IMR-90 (cell line): ENCODE measurements at regions not wholly inside any gene's neighbourhood (a gene's known extent, or its start where the extent isn't known, plus 50 kb on each side); places are given as distances from the start of the nearest gene placed in this dataset.

Source experiments
- ATAC-seq: fragments of 200-7000 bp; cut with Tn5 transposase; 2 replicates; pipeline ENCODE4 v1.9.1; 2020; ENCODE audit warnings: low read depth, mild to moderate bottlenecking, moderate library complexity
- BruUV-seq: library from RNA; stranded (reverse); fragments of 400-500 nt; replicated peaks from 2 replicates; lab custom pipeline; 2021; lab: Mats Ljungman, UMichigan
- CTCF ChIA-PET: fragments of 300-600 bp; formaldehyde crosslinking; extraction: SDS; loops from one replicate; lab custom pipeline; 2021; ENCODE audit warnings: antibody characterized with exemption; lab: Yijun Ruan, JAX
- POLR2A ChIA-PET: fragments of 300-600 bp; sonication (Branson Sonifier 250); formaldehyde crosslinking; loops from one replicate; lab custom pipeline; 2022; ENCODE audit warnings: antibody characterized with exemption; ENCODE audit not compliant: unreplicated experiment; lab: Charles Lee
- DNase-seq: peaks from one replicate; pipeline ENCODE4 v3.0.0; 2013
- H2AFZ ChIP-seq: replicated peaks from 2 replicates; pipeline ENCODE3; 2013; ENCODE audit warnings: low read length, mild to moderate bottlenecking; ENCODE audit not compliant: poor library complexity
- H2AK5ac ChIP-seq: 2 replicates; pipeline ENCODE4 v1.6.1; 2013; ENCODE audit warnings: low read depth, low read length, inconsistent platforms
- H2AK9ac ChIP-seq: replicated peaks from 2 replicates; pipeline ENCODE3; 2013; ENCODE audit warnings: mild to moderate bottlenecking, low read depth, low read length, moderate library complexity; ENCODE audit not compliant: poor library complexity
- H2BK120ac ChIP-seq: 2 replicates; pipeline ENCODE4 v1.6.1; 2013; ENCODE audit warnings: low read depth, low read length, inconsistent platforms
- H2BK15ac ChIP-seq: 3 replicates; pipeline ENCODE4 v1.6.1; 2013; ENCODE audit warnings: low read depth, low read length, inconsistent platforms
- H2BK20ac ChIP-seq: 2 replicates; pipeline ENCODE4 v1.6.1; 2013; ENCODE audit warnings: low read depth, mild to moderate bottlenecking, inconsistent platforms, low read length, moderate library complexity
- H2BK5ac ChIP-seq: 2 replicates; pipeline ENCODE4 v1.6.1; 2013; ENCODE audit warnings: mild to moderate bottlenecking, low read depth, low read length, inconsistent platforms; ENCODE audit not compliant: poor library complexity, severe bottlenecking
- H3K14ac ChIP-seq: replicated peaks from 2 replicates; pipeline ENCODE4 v1.6.1; 2013; ENCODE audit warnings: low read depth, low read length, inconsistent platforms
- H3K18ac ChIP-seq: 2 replicates; pipeline ENCODE4 v1.6.1; 2013; ENCODE audit warnings: low read depth, low read length, control low read depth
- H3K23ac ChIP-seq: 2 replicates; pipeline ENCODE4 v1.6.1; 2013; ENCODE audit warnings: low read depth, low read length, inconsistent platforms
- H3K27ac ChIP-seq: 2 replicates; pipeline ENCODE4 v1.5.1; 2013; ENCODE audit warnings: mild to moderate bottlenecking, control low read depth, low read length; ENCODE audit not compliant: insufficient read depth
- H3K27me3 ChIP-seq: 2 replicates; pipeline ENCODE4 v1.6.1; 2013; ENCODE audit warnings: low read length; ENCODE audit not compliant: control insufficient read depth, insufficient read depth
- H3K36me3 ChIP-seq: 2 replicates; pipeline ENCODE4 v1.6.1; 2013; ENCODE audit warnings: low read length, mixed read lengths; ENCODE audit not compliant: control insufficient read depth, insufficient read depth
- H3K4ac ChIP-seq: 2 replicates; pipeline ENCODE4 v1.6.1; 2013; ENCODE audit warnings: low read depth, low read length, inconsistent platforms
- H3K4me1 ChIP-seq: 2 replicates; pipeline ENCODE4 v1.6.1; 2013; ENCODE audit warnings: low read length, mixed read lengths; ENCODE audit not compliant: control insufficient read depth, insufficient read depth
- H3K4me2 ChIP-seq: 2 replicates; pipeline ENCODE4 v1.6.1; 2013; ENCODE audit warnings: low read depth, mild to moderate bottlenecking, control low read depth, low read length, moderate library complexity
- H3K4me3 ChIP-seq: 2 replicates; pipeline ENCODE4 v1.5.1; 2013; ENCODE audit warnings: low read depth, mild to moderate bottlenecking, control low read depth, low read length, moderate library complexity; ENCODE audit not compliant: insufficient read depth
- H3K56ac ChIP-seq: 2 replicates; pipeline ENCODE4 v1.6.1; 2013; ENCODE audit warnings: low read length, inconsistent platforms; ENCODE audit not compliant: insufficient read depth; ENCODE audit errors: extremely low read depth
- H3K79me1 ChIP-seq, 2 experiments: 2 replicates each; pipeline ENCODE4 v1.6.1; 2013; ENCODE audit warnings: low read length in 2 of 2, inconsistent platforms in 1 of 2, low read depth in 1 of 2
- H3K9ac ChIP-seq: 2 replicates; pipeline ENCODE4 v1.6.1; 2013; ENCODE audit warnings: low read depth, low read length, control low read depth
- H3K9me1 ChIP-seq: 2 replicates; pipeline ENCODE4 v1.6.1; 2013; ENCODE audit warnings: low read length, inconsistent platforms; ENCODE audit not compliant: insufficient read depth
- H3K9me3 ChIP-seq: 2 replicates; pipeline ENCODE4 v1.6.1; 2013; ENCODE audit warnings: low read length; ENCODE audit not compliant: control insufficient read depth, insufficient read depth
- H4K20me1 ChIP-seq: 2 replicates; pipeline ENCODE4 v1.6.1; 2013; ENCODE audit warnings: low read length, inconsistent platforms; ENCODE audit not compliant: insufficient read depth
- H4K5ac ChIP-seq: 2 replicates; pipeline ENCODE4 v1.6.1; 2013; ENCODE audit warnings: mild to moderate bottlenecking, low read depth, low read length, control low read depth
- H4K8ac ChIP-seq, 2 experiments: 2 replicates each; pipeline ENCODE4 v1.6.1; 2013; ENCODE audit warnings: low read depth in 2 of 2, low read length in 2 of 2, control low read depth in 1 of 2, inconsistent platforms in 1 of 2
- H4K91ac ChIP-seq: 2 replicates; pipeline ENCODE4 v1.6.1; 2013; ENCODE audit warnings: low read depth, low read length, inconsistent platforms; ENCODE audit not compliant: insufficient read depth
- BHLHE40 ChIP-seq: fragments of 150-350 bp; IDR thresholded peaks from 2 replicates; pipeline ENCODE4 v1.6.1; 2016; ENCODE audit warnings: mild to moderate bottlenecking, low read depth, low read length
- CHD1 ChIP-seq: IDR thresholded peaks from 2 replicates; pipeline ENCODE4 v1.6.1; 2012; ENCODE audit warnings: low read depth, low read length, improper control_type of control experiment
- CTCF ChIP-seq: conservative IDR thresholded peaks from 2 replicates; pipeline ENCODE4 v1.5.1; 2012; ENCODE audit warnings: mild to moderate bottlenecking, low read depth, low read length, improper control_type of control experiment
- FOS ChIP-seq: fragments of 150-350 bp; IDR thresholded peaks from 2 replicates; pipeline ENCODE4 v1.6.1; 2016; ENCODE audit warnings: low read depth, low read length
- MAFK ChIP-seq: IDR thresholded peaks from 2 replicates; pipeline ENCODE4 v1.6.1; 2012; ENCODE audit warnings: low read depth, low read length, improper control_type of control experiment
- WGBS, 2 experiments: methylation state at CpG; one replicate each; pipeline versions ENCODE4 v1.1.5 to v1.1.7; 2013; ENCODE audit warnings: missing lambda C conversion rate in 2 of 2; ENCODE audit not compliant: insufficient read length in 1 of 2; ENCODE audit errors: extremely low coverage in 2 of 2; 5-methylcytosine and 5-hydroxymethylcytosine counted together
- dilution Hi-C: fragments of 300-500 bp; cut with HindIII; formaldehyde crosslinking; loops from one replicate; pipeline ENCODE4 v1.14.3; 2018; ENCODE audit warnings: low sequenced_read_pairs; ENCODE audit not compliant: unreplicated experiment
- in situ Hi-C: fragments of 300-500 bp; cut with MboI; formaldehyde crosslinking; loops from 3 replicates; pipeline ENCODE4 v1.14.3; 2019; ENCODE audit warnings: low sequenced_read_pairs, inconsistent platforms, mixed read lengths
- intact Hi-C: fragments of 100-400 bp; cut with micrococcal nuclease; formaldehyde crosslinking; loops from 2 replicates; pipeline ENCODE4 v1.10.0; 2022

GRCh38 chr1:30103708-30104411, 619.5 kb downstream of the MATN1 start:
- no peak overlapping the region for H4K91ac ChIP-seq
- H3K4me1 ChIP-seq, result no peaks in the 10 kb centered on the region
- H2AK5ac ChIP-seq, result no peak overlapping the region
- no peak overlapping the region for H2BK15ac ChIP-seq
- no peak overlapping the region for H4K8ac ChIP-seq
- ChIA-PET POLR2A (no interaction called here), CTCF (interaction anchor here (0.6 to 0.8 kb wide), 2 partner anchors 276 to 574 kb away, joined by 3 read pairs; no protein-coding TSS in a partner anchor)
- no peak overlapping the region for H3K56ac ChIP-seq
- no peak overlapping the region for H3K4me3 ChIP-seq
- ATAC-seq (no peak), DNase-seq (no peak)
- BruUV-seq, result no TSS peak
- H4K20me1 ChIP-seq, result no peaks in the 10 kb centered on the region
- H3K27ac ChIP-seq, result no peak overlapping the region
- in situ Hi-C loops, result loop anchor here (25.0 kb wide), 1 partner anchor 592 kb away; no protein-coding TSS in a partner anchor
- H2BK5ac ChIP-seq, result no peak overlapping the region
- H3K79me1 ChIP-seq, result no peaks in the 10 kb centered on the region
- H2BK120ac ChIP-seq, result no peak overlapping the region
- H3K14ac ChIP-seq, result no peak overlapping the region
- H2AFZ ChIP-seq, result no peak overlapping the region
- H3K36me3 ChIP-seq, result no peaks in the 10 kb centered on the region
- intact Hi-C loops, result no loop called here
- no peaks in the 10 kb centered on the region for H3K9me1 ChIP-seq
- H3K9ac ChIP-seq, result no peak overlapping the region
- WGBS, 2 experiments, result no CpG with 5 or more reads among the region's 14 CpGs
- TF ChIP-seq CTCF (no peak), CHD1 (no peak), BHLHE40 (no peak), MAFK (no peak), FOS (no peak)
- dilution Hi-C loops, result no loop called here
- H3K4me2 ChIP-seq, result no peak overlapping the region
- no peak overlapping the region for H4K5ac ChIP-seq
- no peaks in the 10 kb centered on the region for H3K9me3 ChIP-seq
- no peak overlapping the region for H2AK9ac ChIP-seq
- no peak overlapping the region for H2BK20ac ChIP-seq
- no peak overlapping the region for H3K4ac ChIP-seq
- no peak overlapping the region for H3K18ac ChIP-seq
- peaks cover 13% of the 10 kb centered on the region; the same call in 1 of the 2 replicates for H3K27me3 ChIP-seq
- no peak overlapping the region for H3K23ac ChIP-seq
